B cell (primary cell): ENCODE measurements at regions not wholly inside any gene's neighbourhood (a gene's known extent, or its start where the extent isn't known, plus 50 kb on each side); places are given as distances from the start of the nearest gene placed in this dataset.

Source experiments
- EZH2 ChIP-seq: IDR thresholded peaks from 2 replicates; pipeline ENCODE4 v1.6.1; 2012; ENCODE audit warnings: borderline replicate concordance, low read depth, mild to moderate bottlenecking, moderate library complexity, low read length; ENCODE audit not compliant: insufficient read depth, poor library complexity, severe bottlenecking
- TF ChIP-seq, protein P1 (sequence below): fragments of 200-600 bp; IDR thresholded peaks from one replicate; pipeline ENCODE4 v1.8.0; 2022; ENCODE audit warnings: antibody characterized with exemption, mild to moderate bottlenecking

DNA sequence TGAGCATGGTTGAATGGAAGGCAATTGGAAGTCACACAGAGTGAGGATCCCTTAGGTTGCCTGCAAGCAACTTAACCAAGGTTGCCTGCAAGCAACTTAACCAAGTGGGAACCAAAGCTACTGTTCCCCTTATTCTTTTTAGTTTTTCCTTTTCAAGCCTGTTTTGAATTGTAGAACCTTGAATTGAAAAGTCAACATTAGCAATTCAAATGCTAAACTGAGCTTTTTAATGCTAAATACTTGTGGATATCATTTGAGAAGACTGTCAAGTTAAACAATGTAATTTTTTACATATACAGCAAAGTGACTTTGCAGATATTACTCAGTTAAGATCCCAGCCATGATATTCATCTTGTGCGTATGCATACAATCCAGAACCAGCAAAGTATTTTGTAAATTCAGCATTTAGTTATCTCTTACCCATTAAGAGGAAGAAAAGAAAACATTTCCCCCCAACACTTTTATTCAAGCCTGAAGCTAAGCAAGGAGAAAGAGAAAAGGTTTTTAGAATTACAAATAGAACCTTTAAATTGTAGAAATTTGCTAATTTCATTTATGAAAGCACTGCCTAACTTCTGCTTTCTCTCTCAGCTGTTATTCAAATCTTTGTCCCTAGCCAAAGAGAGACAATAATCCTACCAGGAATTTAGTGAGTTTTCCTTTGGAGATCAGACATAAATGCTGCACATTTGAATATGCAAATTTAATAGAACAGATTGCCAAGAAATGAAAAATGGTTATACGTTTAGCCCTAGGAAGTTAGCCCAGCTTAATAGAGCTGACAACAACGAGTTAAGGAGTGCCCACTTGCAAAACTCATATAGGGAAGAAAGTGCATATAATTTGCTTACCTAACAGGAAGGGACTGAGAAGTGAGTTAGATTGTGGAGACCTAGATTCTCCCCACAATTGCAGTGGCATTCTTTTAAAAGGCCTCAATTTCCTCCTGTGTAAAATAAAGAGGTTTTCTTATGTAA, 643.2 kb upstream of the PIK3C3 start:
- TF ChIP-seq, protein P1, sequence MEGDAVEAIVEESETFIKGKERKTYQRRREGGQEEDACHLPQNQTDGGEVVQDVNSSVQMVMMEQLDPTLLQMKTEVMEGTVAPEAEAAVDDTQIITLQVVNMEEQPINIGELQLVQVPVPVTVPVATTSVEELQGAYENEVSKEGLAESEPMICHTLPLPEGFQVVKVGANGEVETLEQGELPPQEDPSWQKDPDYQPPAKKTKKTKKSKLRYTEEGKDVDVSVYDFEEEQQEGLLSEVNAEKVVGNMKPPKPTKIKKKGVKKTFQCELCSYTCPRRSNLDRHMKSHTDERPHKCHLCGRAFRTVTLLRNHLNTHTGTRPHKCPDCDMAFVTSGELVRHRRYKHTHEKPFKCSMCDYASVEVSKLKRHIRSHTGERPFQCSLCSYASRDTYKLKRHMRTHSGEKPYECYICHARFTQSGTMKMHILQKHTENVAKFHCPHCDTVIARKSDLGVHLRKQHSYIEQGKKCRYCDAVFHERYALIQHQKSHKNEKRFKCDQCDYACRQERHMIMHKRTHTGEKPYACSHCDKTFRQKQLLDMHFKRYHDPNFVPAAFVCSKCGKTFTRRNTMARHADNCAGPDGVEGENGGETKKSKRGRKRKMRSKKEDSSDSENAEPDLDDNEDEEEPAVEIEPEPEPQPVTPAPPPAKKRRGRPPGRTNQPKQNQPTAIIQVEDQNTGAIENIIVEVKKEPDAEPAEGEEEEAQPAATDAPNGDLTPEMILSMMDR = no peak
- TF ChIP-seq EZH2 = no peak
